Esophagus (tissue), 2 donors: ENCODE measurements at regions not wholly inside any gene's neighbourhood (a gene's known extent, or its start where the extent isn't known, plus 50 kb on each side); places are given as distances from the start of the nearest gene placed in this dataset.

ENCODE experiments used
- H3K27ac ChIP-seq, 2 donors: one replicate each; pipeline ENCODE4 v1.5.1; 2013; ENCODE audit warnings: low read depth in 2 of 2, mild to moderate bottlenecking in 2 of 2, inconsistent platforms in 1 of 2, low read length in 1 of 2, moderate library complexity in 1 of 2
- H3K27me3 ChIP-seq, 2 donors: one replicate each; pipeline ENCODE4 v1.6.1; 2013; ENCODE audit warnings: low read length in 2 of 2, control low read depth in 1 of 2, mild to moderate bottlenecking in 1 of 2; ENCODE audit not compliant: insufficient read depth in 2 of 2, control insufficient read depth in 1 of 2
- H3K36me3 ChIP-seq, 2 donors: one replicate each; pipeline ENCODE4 v1.6.1; 2013; ENCODE audit warnings: low read length in 1 of 2; ENCODE audit not compliant: control insufficient read depth in 2 of 2, insufficient read depth in 2 of 2
- H3K4me1 ChIP-seq, 2 donors: one replicate each; pipeline ENCODE4 v1.6.1; 2013; ENCODE audit warnings: low read length in 1 of 2; ENCODE audit not compliant: control insufficient read depth in 2 of 2, insufficient read depth in 2 of 2
- H3K4me3 ChIP-seq, 2 donors: one replicate each; pipeline ENCODE4 v1.5.1; 2013; ENCODE audit warnings: low read length in 2 of 2, mild to moderate bottlenecking in 2 of 2, low read depth in 1 of 2, moderate library complexity in 1 of 2
- H3K9me3 ChIP-seq, 2 donors: one replicate each; pipeline ENCODE4 v1.6.1; 2013; ENCODE audit warnings: mild to moderate bottlenecking in 2 of 2, low read depth in 1 of 2, low read length in 1 of 2, moderate library complexity in 1 of 2; ENCODE audit not compliant: control insufficient read depth in 2 of 2, insufficient read depth in 1 of 2
- WGBS, 2 donors: extraction: QIAGEN DNeasy Blood & Tissue Kit; methylation state at CpG; one replicate each; pipeline ENCODE4 v1.1.7; 2013; 5-methylcytosine and 5-hydroxymethylcytosine counted together
- donor health status: healthy with polysubstance abuse.
- donor health status: Bipolar disorder and iron deficiency.

DNA sequence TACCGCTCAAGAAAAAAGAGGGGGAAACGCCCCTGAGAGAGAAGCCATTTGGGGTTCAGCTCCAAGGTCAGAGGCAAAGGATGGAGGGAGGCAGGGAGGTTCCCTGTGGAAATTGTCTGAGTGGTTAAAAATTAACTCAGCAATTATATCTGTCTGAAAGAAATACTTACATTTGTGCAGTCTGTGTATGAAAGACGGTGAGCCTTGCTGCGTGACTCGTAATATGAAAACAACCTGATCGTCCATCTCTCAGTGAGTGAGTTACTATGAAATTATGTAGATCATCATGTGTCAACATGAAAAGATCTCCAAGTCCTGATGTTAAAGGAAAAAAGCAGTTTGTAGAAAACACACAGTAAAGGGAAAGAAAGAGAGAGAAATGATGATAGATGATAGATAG, 67.2 kb upstream of the FAM204A start:
- no peaks in the 10 kb centered on the region for H3K27me3 ChIP-seq
- H3K9me3 ChIP-seq, result peaks cover 0 to 3% of the 10 kb centered on the region in 2 donors
- 50 to 56% methylated on average over 6 of the region's 6 CpGs for WGBS, 2 donors
- H3K36me3 ChIP-seq, result no peaks in the 10 kb centered on the region
- no peak overlapping the region for H3K4me3 ChIP-seq
- no peak overlapping the region for H3K27ac ChIP-seq
- no peaks in the 10 kb centered on the region for H3K4me1 ChIP-seq

DNA sequence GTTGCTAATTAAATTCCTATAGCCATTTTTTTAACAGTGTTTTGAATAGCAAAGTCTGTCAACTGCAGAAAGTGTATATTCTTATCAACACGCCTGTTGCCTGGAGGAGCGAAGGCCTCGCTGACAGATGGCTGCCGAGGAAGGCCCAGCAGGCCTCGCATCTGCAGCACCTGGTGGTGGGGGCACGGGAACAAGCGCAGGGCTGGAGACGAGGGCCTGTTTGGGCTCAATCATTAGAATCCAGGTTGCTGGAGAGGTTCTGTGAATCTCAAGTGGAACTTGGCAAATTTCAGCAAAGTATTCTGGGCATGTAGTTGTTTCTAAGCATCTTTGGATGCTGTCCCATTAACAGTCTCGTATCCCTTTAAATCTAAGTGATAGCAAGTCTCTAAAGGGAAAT, 66.1 kb upstream of the FAM204A start:
- no peaks in the 10 kb centered on the region for H3K27me3 ChIP-seq
- peaks cover 0 to 3% of the 10 kb centered on the region in 2 donors for H3K9me3 ChIP-seq
- no peaks in the 10 kb centered on the region for H3K4me1 ChIP-seq
- no peaks in the 10 kb centered on the region for H3K36me3 ChIP-seq
- WGBS, 2 donors, result 85 to 86% methylated on average over 9 of the region's 9 CpGs
- no peak overlapping the region for H3K27ac ChIP-seq
- no peak overlapping the region for H3K4me3 ChIP-seq

DNA sequence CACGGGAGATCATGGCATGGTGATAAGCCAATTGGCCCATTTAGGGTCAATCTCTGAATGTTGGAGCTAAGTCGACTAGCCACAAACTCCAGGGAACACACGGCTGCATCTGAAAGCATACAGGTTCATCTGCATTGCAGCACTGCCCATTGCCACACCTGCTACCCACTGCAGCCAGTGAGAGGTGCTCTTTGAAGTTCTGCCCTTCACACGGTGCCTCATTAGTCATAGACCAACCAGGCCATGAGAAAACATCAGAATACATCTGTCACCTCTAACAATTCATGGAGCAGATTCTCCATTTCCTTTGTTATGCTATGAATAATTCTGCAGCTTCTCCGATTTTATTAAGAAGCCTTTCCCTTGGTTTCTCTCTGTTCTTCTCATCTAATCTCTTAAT, 65.7 kb upstream of the FAM204A start:
- Histone ChIP-seq H3K27ac (no peak overlapping the region), H3K36me3 (no peaks in the 10 kb centered on the region), H3K4me3 (no peak overlapping the region), H3K9me3 (peaks cover 0 to 3% of the 10 kb centered on the region in 2 donors), H3K27me3 (no peaks in the 10 kb centered on the region), H3K4me1 (no peaks in the 10 kb centered on the region)
- WGBS, 2 donors, result 72 to 74% methylated on average over 5 of the region's 5 CpGs

DNA sequence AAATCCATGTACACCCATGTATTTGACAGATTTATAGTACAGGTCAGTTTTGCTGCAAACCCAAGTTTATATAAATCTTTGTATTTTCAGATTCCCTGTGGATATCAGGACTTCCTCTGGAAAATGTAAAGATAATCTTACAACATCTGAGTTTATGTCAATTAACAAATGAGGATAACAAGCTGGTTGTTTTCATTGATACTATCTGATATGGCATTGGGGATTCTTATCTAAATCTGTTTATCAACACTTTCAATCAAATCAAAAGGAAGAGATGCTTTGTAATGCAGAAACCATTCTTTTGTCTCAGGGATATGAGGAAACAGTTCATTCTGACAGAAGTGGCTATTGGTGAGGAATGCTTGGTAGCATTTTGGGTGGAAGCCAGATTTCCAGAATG, 64.9 kb upstream of the FAM204A start:
- Histone ChIP-seq H3K4me3 (no peak overlapping the region), H3K36me3 (no peaks in the 10 kb centered on the region), H3K27ac (no peak overlapping the region), H3K9me3 (peaks cover 0 to 3% of the 10 kb centered on the region in 2 donors), H3K4me1 (no peaks in the 10 kb centered on the region), H3K27me3 (no peaks in the 10 kb centered on the region)

DNA sequence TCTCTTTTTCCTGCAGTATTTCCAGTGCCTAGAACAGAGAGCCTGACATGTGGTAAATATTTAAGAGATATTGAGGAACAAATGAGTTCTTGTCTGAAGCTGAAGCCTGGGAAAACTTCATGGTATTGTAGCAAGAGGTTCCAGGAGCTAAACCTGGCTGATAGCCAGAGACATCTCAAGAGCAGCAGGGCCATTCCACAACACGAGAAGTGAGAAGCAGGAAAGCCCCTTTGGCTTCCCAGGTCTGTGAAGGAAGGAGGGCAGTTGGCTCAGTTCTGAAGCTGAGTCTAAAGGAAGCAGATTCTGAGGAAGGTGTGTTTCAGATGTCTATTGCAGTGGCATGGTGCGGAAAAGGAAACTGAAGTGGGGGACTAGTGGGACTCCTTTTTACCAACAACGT, 63.8 kb upstream of the FAM204A start:
- H3K9me3 ChIP-seq, result peaks cover 0 to 3% of the 10 kb centered on the region in 2 donors
- no peaks in the 10 kb centered on the region for H3K4me1 ChIP-seq
- H3K36me3 ChIP-seq, result no peaks in the 10 kb centered on the region
- no peak overlapping the region for H3K4me3 ChIP-seq
- H3K27me3 ChIP-seq, result no peaks in the 10 kb centered on the region
- 51 to 52% methylated on average over 3 of the region's 3 CpGs for WGBS, 2 donors
- H3K27ac ChIP-seq, result no peak overlapping the region

DNA sequence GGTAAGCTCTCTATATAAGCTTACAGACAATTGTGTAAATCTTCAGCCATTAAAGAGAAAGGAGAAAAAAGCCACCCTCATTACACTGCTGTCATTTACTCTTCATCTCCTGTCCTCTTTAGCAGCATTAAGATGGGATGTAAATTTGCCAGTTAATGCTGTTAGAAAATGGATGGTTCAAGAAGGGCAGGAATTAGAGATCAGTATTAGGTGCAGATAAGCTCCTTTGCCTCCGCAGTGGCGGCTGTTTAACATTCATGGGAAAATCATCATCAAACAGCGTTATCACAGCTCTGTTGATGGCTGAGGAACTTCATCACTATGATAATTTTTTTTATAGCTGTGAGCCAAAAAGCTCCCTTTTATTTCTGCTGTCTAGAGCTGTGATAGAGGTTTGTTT, 61.8 kb upstream of the FAM204A start:
- Histone ChIP-seq H3K36me3 (no peaks in the 10 kb centered on the region), H3K4me1 (no peaks in the 10 kb centered on the region), H3K4me3 (no peak overlapping the region), H3K27ac (no peak overlapping the region), H3K9me3 (no peaks in the 10 kb centered on the region), H3K27me3 (no peaks in the 10 kb centered on the region)
- 51 to 77% methylated on average over 3 of the region's 3 CpGs for WGBS, 2 donors

DNA sequence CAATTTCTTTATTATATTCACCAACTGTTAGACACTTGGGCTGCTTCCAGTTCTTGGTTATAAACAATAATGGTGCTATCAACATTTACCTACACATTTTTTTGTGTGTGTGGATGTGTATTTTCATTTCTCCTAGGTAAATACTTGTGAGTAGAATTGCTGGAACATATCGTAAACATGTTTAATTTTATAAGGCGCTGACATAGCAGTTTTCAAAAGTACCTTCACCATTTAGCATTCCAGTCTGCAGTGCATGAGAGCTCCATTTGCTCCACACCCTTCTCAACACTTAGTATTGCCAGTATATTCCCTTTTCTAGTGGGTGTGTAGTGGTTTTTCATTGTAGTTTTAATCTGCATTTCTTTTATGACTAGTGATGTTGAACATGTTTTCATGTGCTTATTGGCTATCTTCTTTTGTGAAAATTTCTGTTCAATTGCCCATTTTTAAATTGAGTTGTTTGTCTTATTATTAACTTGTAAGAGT, 59.6 kb upstream of the FAM204A start:
- no peaks in the 10 kb centered on the region for H3K36me3 ChIP-seq
- peaks cover 0 to 2% of the 10 kb centered on the region in 2 donors for H3K9me3 ChIP-seq
- H3K4me3 ChIP-seq, result no peak overlapping the region
- H3K4me1 ChIP-seq, result no peaks in the 10 kb centered on the region
- H3K27ac ChIP-seq, result no peak overlapping the region
- H3K27me3 ChIP-seq, result no peaks in the 10 kb centered on the region
- 97 to 98% methylated on average over 2 of the region's 2 CpGs for WGBS, 2 donors

DNA sequence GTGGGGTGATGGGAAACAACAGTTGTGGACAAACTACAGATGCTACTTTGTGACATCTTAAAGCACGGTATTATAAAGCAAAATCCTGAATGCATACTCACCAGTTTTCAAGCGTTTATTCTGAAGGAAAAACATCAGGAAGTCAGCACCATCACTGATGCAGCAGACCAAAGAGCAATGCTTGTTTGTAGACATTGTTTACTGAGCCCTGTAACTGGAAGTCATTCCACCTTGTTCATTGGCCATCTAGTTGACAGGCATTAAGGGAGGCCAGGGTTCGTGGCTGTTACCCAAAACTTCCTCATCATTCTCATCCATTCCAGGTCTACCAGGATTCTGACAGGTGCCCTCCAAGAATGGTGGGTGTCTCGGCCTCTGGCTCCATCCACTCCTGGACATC, 55.3 kb upstream of the FAM204A start:
- Histone ChIP-seq H3K4me1 (peaks cover 0 to 4% of the 10 kb centered on the region in 2 donors), H3K4me3 (no peak overlapping the region), H3K27ac (no peak overlapping the region), H3K27me3 (no peaks in the 10 kb centered on the region), H3K36me3 (no peaks in the 10 kb centered on the region), H3K9me3 (peaks cover 0 to 2% of the 10 kb centered on the region in 2 donors)
- WGBS, 2 donors, result 82 to 87% methylated on average over 4 of the region's 4 CpGs

DNA sequence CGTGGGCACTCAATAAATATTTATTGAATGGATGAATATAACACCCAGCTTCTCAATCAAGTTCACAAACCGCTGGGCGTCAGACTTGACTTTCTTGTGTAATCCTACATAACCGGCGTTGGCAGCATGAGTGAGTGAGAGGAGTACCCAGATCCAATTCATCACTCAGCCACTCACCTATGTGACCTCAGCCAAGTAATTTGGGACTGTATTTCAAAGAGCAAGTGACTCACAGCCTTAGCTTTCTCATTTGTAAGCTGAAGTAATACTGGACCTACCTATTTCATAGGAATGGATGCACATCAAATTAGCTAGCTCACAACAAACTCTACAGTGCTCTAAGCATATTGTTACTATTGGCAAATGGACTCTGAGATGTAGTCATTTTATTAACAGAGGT, 53.8 kb upstream of the FAM204A start:
- peaks cover 0 to 2% of the 10 kb centered on the region in 2 donors for H3K9me3 ChIP-seq
- H3K36me3 ChIP-seq, result no peaks in the 10 kb centered on the region
- 69 to 71% methylated on average over 5 of the region's 5 CpGs for WGBS, 2 donors
- H3K27me3 ChIP-seq, result no peaks in the 10 kb centered on the region
- no peak overlapping the region for H3K27ac ChIP-seq
- H3K4me1 ChIP-seq, result peaks cover 0 to 4% of the 10 kb centered on the region in 2 donors
- no peak overlapping the region for H3K4me3 ChIP-seq

DNA sequence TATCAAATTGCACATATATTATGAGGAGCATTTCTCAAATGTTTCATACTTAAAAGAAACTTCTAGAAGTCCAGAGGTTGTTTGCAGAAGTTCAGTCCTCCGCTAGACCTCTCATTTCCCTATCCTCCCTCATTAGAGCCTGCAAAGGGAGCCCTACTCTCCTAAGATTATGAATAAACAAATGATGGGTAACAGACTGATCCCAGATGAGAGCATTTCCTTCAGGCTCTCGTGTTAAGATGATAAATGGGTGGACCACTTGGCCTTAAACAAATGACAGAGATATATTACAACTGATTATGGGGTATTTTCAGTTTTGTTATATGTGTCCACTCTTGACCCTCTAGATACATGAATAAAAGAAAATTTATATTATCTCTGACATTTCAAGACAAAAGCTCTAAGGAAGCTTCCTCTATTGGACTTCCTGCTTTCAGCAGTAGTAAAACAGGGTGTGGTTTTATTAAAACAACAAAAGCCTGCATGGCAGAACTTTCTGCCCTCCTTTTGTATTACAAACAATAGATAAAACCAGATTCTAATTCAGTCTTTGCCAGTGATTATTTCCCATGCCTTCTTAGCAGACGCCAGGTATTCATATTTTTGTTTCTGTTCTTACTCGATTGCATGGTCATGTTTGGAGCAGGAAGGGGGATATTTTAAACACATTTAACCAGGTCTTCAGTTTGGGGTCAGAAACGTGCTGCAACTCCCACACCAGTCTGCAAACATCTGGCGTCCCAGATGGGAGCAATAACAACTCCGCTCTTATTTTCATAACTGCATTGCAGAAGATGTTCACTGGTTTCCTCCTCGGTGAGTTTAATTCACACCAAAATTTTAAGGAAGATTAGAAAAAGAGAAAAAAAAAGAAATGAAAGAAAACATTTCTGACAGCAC, 52.4 kb upstream of the FAM204A start:
- no peaks in the 10 kb centered on the region for H3K27me3 ChIP-seq
- WGBS, 2 donors, result 24 to 27% methylated on average over 8 of the region's 8 CpGs
- H3K4me1 ChIP-seq, result peaks cover 0 to 4% of the 10 kb centered on the region in 2 donors
- no peak overlapping the region for H3K27ac ChIP-seq
- no peaks in the 10 kb centered on the region for H3K36me3 ChIP-seq
- no peak overlapping the region for H3K4me3 ChIP-seq
- H3K9me3 ChIP-seq, result peaks cover 0 to 2% of the 10 kb centered on the region in 2 donors
